ENCODE measurements at regions not wholly inside any gene's neighbourhood (a gene's known extent, or its start where the extent isn't known, plus 50 kb on each side); places are given as distances from the start of the nearest gene placed in this dataset.
A peak's percentile ranks its signal among the peaks of the same experiment; 100 is the strongest.
"Not testable (repeated sequence)": the region's sequence is repeated elsewhere in the genome, so short reads cannot be mapped to it uniquely, and the experiment has no call there.

DNA sequence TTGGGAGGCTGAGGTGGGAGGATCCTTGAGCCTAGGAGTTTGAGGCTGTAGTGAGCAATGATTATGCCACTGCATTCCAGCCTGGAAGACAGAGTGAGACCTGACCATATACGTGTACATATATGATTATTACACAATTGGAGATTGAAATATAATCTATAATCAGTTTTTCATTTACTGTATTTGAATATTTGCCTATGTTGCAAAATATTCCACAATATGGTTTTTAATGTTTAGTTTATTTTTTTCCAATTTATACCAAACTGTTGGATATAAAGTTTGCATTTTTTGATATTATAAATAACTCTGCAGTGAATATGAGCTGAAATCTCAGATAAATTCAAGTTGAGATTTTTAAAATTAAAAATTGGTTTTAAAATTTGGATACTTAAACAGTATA is 79.6 kb upstream of the SIRPG start:
- no peaks in the 10 kb centered on the region for H3K36me3 Mint-ChIP-seq
- H3K27me3 ChIP-seq (ENCODE audit: control insufficient read depth, insufficient read depth, low read length): no peaks in the 10 kb centered on the region
- H3K27ac ChIP-seq (ENCODE audit: insufficient read depth, low read length, poor library complexity, severe bottlenecking): no peak overlapping the region
- H3K27ac Mint-ChIP-seq: no peak overlapping the region
- H3K4me3 ChIP-seq (ENCODE audit: low read depth, low read length): no peak overlapping the region
- peaks cover 11% of the 10 kb centered on the region for H3K27me3 Mint-ChIP-seq
- DNase-seq (no peak), ATAC-seq (ENCODE audit: low read depth in 2 of 2) (no peak)
- no peaks in the 10 kb centered on the region for H3K36me3 ChIP-seq (ENCODE audit: control insufficient read depth, insufficient read depth, low read length)
- H3K4me3 Mint-ChIP-seq: no peak overlapping the region
- peaks cover 34% of the 10 kb centered on the region for H3K4me1 ChIP-seq (ENCODE audit: control insufficient read depth, insufficient read depth, low read length, poor library complexity, severe bottlenecking)
- no peaks in the 10 kb centered on the region for H3K9me3 ChIP-seq (ENCODE audit: control insufficient read depth in 2 of 2, low read length in 2 of 2)
- peaks cover 21 to 45% (median 30%) of the 10 kb centered on the region in 4 donors for H3K4me1 Mint-ChIP-seq
- peaks cover 0 to 1% (median 0%) of the 10 kb centered on the region in 7 donors for H3K9me3 Mint-ChIP-seq

DNA sequence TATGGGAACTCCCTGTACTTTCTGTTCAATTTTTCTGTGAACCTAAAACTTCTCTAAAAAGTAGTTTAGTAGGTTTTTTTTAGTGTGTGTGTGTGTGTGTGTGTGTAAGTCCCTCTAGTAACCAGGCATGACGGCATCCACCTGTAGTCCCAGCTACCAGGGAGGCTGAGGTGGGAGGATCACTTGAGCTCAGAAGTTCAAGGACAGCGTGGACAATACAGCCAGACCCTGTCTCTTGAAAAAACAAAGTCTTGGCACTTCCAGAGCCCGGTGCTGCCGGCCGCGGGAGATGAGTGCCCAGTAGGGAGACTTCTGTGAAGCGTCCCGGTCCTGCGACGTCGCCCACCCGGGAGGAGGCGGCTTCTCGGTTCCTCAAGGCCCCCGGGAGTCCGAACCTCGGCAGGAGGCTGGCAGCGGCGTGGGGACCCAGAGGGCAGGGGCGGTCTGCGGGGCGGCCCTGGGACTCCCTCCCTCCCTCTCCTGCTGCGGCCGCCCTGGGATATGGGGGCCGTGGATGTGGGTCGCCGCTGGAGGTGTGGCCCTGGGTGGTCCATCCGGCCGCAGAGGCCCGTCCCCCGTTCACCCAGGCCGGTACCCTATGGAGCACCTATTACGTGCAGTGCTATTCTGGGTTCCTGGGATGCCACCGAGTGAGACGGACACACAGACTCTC is 78.0 kb upstream of the SIRPG start:
- Histone ChIP-seq H3K4me1 (ENCODE audit: control insufficient read depth, insufficient read depth, low read length, poor library complexity, severe bottlenecking) (peaks cover 35% of the 10 kb centered on the region), H3K9me3 (ENCODE audit: control insufficient read depth in 2 of 2, low read length in 2 of 2) (no peaks in the 10 kb centered on the region), H3K4me3 (ENCODE audit: low read depth, low read length) (no peak overlapping the region), H3K36me3 (ENCODE audit: control insufficient read depth, insufficient read depth, low read length) (no peaks in the 10 kb centered on the region), H3K27me3 (ENCODE audit: control insufficient read depth, insufficient read depth, low read length) (no peaks in the 10 kb centered on the region), H3K27ac (ENCODE audit: insufficient read depth, low read length, poor library complexity, severe bottlenecking) (no peak overlapping the region)
- no peak overlapping the region for H3K4me3 Mint-ChIP-seq
- H3K27me3 Mint-ChIP-seq: peaks cover 5% of the 10 kb centered on the region
- ATAC-seq (ENCODE audit: low read depth in 2 of 2): no peak
- H3K9me3 Mint-ChIP-seq: peaks cover 0 to 1% (median 0%) of the 10 kb centered on the region in 7 donors
- H3K36me3 Mint-ChIP-seq: no peaks in the 10 kb centered on the region
- peak overlapping the region in 1 of 3 donors; percentile 97 for H3K27ac Mint-ChIP-seq
- H3K4me1 Mint-ChIP-seq: peaks cover 22 to 43% (median 35%) of the 10 kb centered on the region in 4 donors
- no peak for DNase-seq

- peak overlapping the region in 3 of 4 donors; percentile 55 to 70 (median 61) for H3K4me3 Mint-ChIP-seq
- H3K4me1 Mint-ChIP-seq: peaks cover 21 to 37% (median 28%) of the 10 kb centered on the region in 4 donors
These were observed 76.8 kb upstream of the SIRPG start for GRCh38 chr20:1734269-1734858.

GRCh38 chr20:1731828-1732375 is 74.3 kb upstream of the SIRPG start:
- H3K4me3 Mint-ChIP-seq: peak overlapping the region; percentile 58 to 92 (median 71)
- peak; percentile 58 to 72 for ATAC-seq (ENCODE audit: low read depth in 2 of 2)
- DNase-seq: peak in 2 of 3 donors; percentile 59 to 77
- not testable (repeated sequence) for H3K36me3 Mint-ChIP-seq; H3K27me3 Mint-ChIP-seq; H3K27me3 ChIP-seq (ENCODE audit: control insufficient read depth, insufficient read depth, low read length); H3K9me3 ChIP-seq (ENCODE audit: control insufficient read depth in 2 of 2, low read length in 2 of 2); H3K9me3 Mint-ChIP-seq; H3K36me3 ChIP-seq (ENCODE audit: control insufficient read depth, insufficient read depth, low read length)
- Histone ChIP-seq H3K4me3 (ENCODE audit: low read depth, low read length) (peak overlapping the region; percentile 70), H3K27ac (ENCODE audit: insufficient read depth, low read length, poor library complexity, severe bottlenecking) (peak overlapping the region; percentile 68), H3K4me1 (ENCODE audit: control insufficient read depth, insufficient read depth, low read length, poor library complexity, severe bottlenecking) (peaks cover 33% of the 10 kb centered on the region)
- peak overlapping the region in 2 of 3 donors; percentile 97 for H3K27ac Mint-ChIP-seq
- H3K4me1 Mint-ChIP-seq: peaks cover 11 to 34% (median 25%) of the 10 kb centered on the region in 4 donors

More at GRCh38 chr20:1734269-1734858, 76.8 kb upstream of the SIRPG start:
- Histone ChIP-seq H3K27me3 (ENCODE audit: control insufficient read depth, insufficient read depth, low read length) (no peaks in the 10 kb centered on the region), H3K27ac (ENCODE audit: insufficient read depth, low read length, poor library complexity, severe bottlenecking) (no peak overlapping the region), H3K36me3 (ENCODE audit: control insufficient read depth, insufficient read depth, low read length) (no peaks in the 10 kb centered on the region), H3K9me3 (ENCODE audit: control insufficient read depth in 2 of 2, low read length in 2 of 2) (no peaks in the 10 kb centered on the region), H3K4me1 (ENCODE audit: control insufficient read depth, insufficient read depth, low read length, poor library complexity, severe bottlenecking) (peaks cover 33% of the 10 kb centered on the region), H3K4me3 (ENCODE audit: low read depth, low read length) (peak overlapping the region; percentile 21)
- peaks cover 0 to 1% (median 0%) of the 10 kb centered on the region in 7 donors for H3K9me3 Mint-ChIP-seq
- H3K36me3 Mint-ChIP-seq: no peaks in the 10 kb centered on the region
- peak in 2 of 3 donors; percentile 37 to 64 for DNase-seq
- peak; percentile 71 to 76 for ATAC-seq (ENCODE audit: low read depth in 2 of 2)
- H3K27me3 Mint-ChIP-seq: no peaks in the 10 kb centered on the region
- peak overlapping the region; percentile 39 to 97 (median 65) for H3K27ac Mint-ChIP-seq

GRCh38 chr20:1730981-1731711 is 73.6 kb upstream of the SIRPG start:
- DNase-seq (peak in 2 of 3 donors; percentile 45 to 66), ATAC-seq (ENCODE audit: low read depth in 2 of 2) (peak; percentile 55 to 73)
- not testable (repeated sequence) for H3K36me3 Mint-ChIP-seq; H3K27me3 Mint-ChIP-seq; H3K36me3 ChIP-seq (ENCODE audit: control insufficient read depth, insufficient read depth, low read length); H3K9me3 ChIP-seq (ENCODE audit: control insufficient read depth in 2 of 2, low read length in 2 of 2); H3K9me3 Mint-ChIP-seq; H3K27me3 ChIP-seq (ENCODE audit: control insufficient read depth, insufficient read depth, low read length)
- peak overlapping the region; percentile 68 for H3K27ac ChIP-seq (ENCODE audit: insufficient read depth, low read length, poor library complexity, severe bottlenecking)
- Mint-ChIP-seq H3K27ac (peak overlapping the region in 2 of 3 donors; percentile 97), H3K4me3 (peak overlapping the region; percentile 58 to 92 (median 71)), H3K4me1 (peaks cover 11 to 34% (median 25%) of the 10 kb centered on the region in 4 donors)
- H3K4me3 ChIP-seq (ENCODE audit: low read depth, low read length): peak overlapping the region; percentile 70
- H3K4me1 ChIP-seq (ENCODE audit: control insufficient read depth, insufficient read depth, low read length, poor library complexity, severe bottlenecking): peaks cover 33% of the 10 kb centered on the region

DNA sequence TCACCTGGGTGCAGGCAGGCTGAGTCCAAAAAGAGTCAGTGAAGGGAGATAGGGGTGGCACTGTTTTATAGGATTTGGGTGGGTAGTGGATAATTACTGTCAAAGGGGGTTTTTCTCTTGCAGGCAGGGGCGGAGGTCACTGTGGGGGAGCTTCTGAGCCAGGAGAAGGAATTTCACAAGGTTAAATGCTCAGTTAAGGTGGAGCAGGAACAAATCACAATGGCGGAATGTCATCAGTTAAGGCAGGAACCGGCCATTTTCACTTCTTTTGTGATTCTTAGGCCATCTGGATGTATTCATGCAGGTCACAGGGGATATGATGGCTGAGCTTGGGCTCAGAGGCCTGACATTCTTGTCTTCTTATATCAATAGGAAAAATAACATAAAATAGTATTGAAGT is 69.7 kb upstream of the SIRPG start:
- peaks cover 3 to 18% (median 10%) of the 10 kb centered on the region in 4 donors for H3K4me1 Mint-ChIP-seq
- not testable (repeated sequence) for H3K4me3 ChIP-seq (ENCODE audit: low read depth, low read length); H3K36me3 Mint-ChIP-seq; H3K9me3 Mint-ChIP-seq; ATAC-seq (ENCODE audit: low read depth in 2 of 2); H3K27ac ChIP-seq (ENCODE audit: insufficient read depth, low read length, poor library complexity, severe bottlenecking); DNase-seq; H3K9me3 ChIP-seq (ENCODE audit: control insufficient read depth in 2 of 2, low read length in 2 of 2); H3K4me3 Mint-ChIP-seq; H3K27me3 ChIP-seq (ENCODE audit: control insufficient read depth, insufficient read depth, low read length); H3K27ac Mint-ChIP-seq; H3K36me3 ChIP-seq (ENCODE audit: control insufficient read depth, insufficient read depth, low read length); H3K27me3 Mint-ChIP-seq
- H3K4me1 ChIP-seq (ENCODE audit: control insufficient read depth, insufficient read depth, low read length, poor library complexity, severe bottlenecking): peaks cover 11% of the 10 kb centered on the region

DNA sequence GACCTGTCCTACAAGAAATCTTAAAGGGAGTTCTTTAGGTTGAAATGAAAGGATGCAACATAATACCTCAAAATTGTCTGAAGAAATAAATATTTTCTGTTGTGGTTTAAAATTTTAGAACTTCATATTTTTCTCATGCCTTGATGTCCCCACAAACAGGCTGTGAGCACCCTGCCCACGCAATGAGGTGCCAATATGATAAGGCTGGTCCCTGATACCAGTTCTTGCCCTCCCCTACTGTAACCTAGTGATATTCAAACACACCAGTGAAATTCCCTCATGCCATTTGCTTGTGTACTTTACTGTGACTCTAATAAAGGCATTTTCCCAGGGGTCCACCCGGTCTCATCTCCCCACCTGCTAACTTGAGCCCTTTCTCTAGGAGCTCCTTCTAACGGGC is 67.3 kb upstream of the SIRPG start:
- peaks cover 0 to 14% (median 8%) of the 10 kb centered on the region in 4 donors for H3K4me1 Mint-ChIP-seq
- ATAC-seq (ENCODE audit: low read depth in 2 of 2): no peak
- no peak overlapping the region for H3K4me3 ChIP-seq (ENCODE audit: low read depth, low read length)
- H3K36me3 ChIP-seq (ENCODE audit: control insufficient read depth, insufficient read depth, low read length): no peaks in the 10 kb centered on the region
- no peaks in the 10 kb centered on the region for H3K9me3 ChIP-seq (ENCODE audit: control insufficient read depth in 2 of 2, low read length in 2 of 2)
- no peaks in the 10 kb centered on the region for H3K27me3 Mint-ChIP-seq
- peaks cover 0 to 5% (median 4%) of the 10 kb centered on the region in 7 donors for H3K9me3 Mint-ChIP-seq
- no peak for DNase-seq
- no peaks in the 10 kb centered on the region for H3K27me3 ChIP-seq (ENCODE audit: control insufficient read depth, insufficient read depth, low read length)
- no peaks in the 10 kb centered on the region for H3K36me3 Mint-ChIP-seq
- peaks cover 4% of the 10 kb centered on the region for H3K4me1 ChIP-seq (ENCODE audit: control insufficient read depth, insufficient read depth, low read length, poor library complexity, severe bottlenecking)
- H3K4me3 Mint-ChIP-seq: no peak overlapping the region
- H3K27ac ChIP-seq (ENCODE audit: insufficient read depth, low read length, poor library complexity, severe bottlenecking): no peak overlapping the region
- H3K27ac Mint-ChIP-seq: no peak overlapping the region

Data from CD4-positive, CD25-positive, alpha-beta regulatory T cell (primary cell).